PC-9 (cell line): ENCODE measurements at regions not wholly inside any gene's neighbourhood (a gene's known extent, or its start where the extent isn't known, plus 50 kb on each side); places are given as distances from the start of the nearest gene placed in this dataset.

ENCODE experiments used
- CTCF ChIP-seq: fragments of 200-600 bp; sonication (generic); conservative IDR thresholded peaks from 2 replicates; pipeline ENCODE4 v1.6.1; 2017; ENCODE audit warnings: mixed run types, antibody characterized with exemption, mild to moderate bottlenecking, moderate library complexity
- EZH2 ChIP-seq: fragments of 200-600 bp; sonication (generic); IDR thresholded peaks from 2 replicates; pipeline ENCODE4 v1.8.0; 2017; ENCODE audit warnings: antibody characterized with exemption, low read depth

GRCh38 chr2:239715202-239715601, 309.9 kb downstream of the NDUFA10 start:
- TF ChIP-seq CTCF (no peak), EZH2 (0 out of 2 replicates have a peak, but pooled peaks have one; percentile 0)
